Endothelial cell of umbilical vein (primary cell): ENCODE measurements at regions not wholly inside any gene's neighbourhood (a gene's known extent, or its start where the extent isn't known, plus 50 kb on each side); places are given as distances from the start of the nearest gene placed in this dataset.

ENCODE experiments used
- BruUV-seq: library from RNA; stranded (reverse); fragments of 400-500 nt; replicated peaks from 2 replicates; lab custom pipeline; 2021; lab: Mats Ljungman, UMichigan
- CTCF ChIA-PET: fragments of 300-600, 350-600 bp; sonication (Branson Sonifier 250); formaldehyde crosslinking; loops from one replicate; lab custom pipeline; 2021; ENCODE audit warnings: antibody characterized with exemption, inconsistent platforms; lab: Charles Lee
- POLR2A ChIA-PET: fragments of 300-600, 350-600 bp; sonication (Branson Sonifier 250); formaldehyde crosslinking; loops from one replicate; lab custom pipeline; 2021; ENCODE audit warnings: antibody characterized with exemption, inconsistent platforms; lab: Charles Lee
- DNase-seq: peaks from one replicate; pipeline ENCODE4 v3.0.0-alpha.2; 2011; ENCODE audit warnings: low read depth, low spot score
- FAIRE-seq: peaks from 2 replicates; lab custom pipeline; 2011; peaks lifted over from hg19 to GRCh38; lab: Jason Lieb, UNC
- H2AFZ ChIP-seq: 2 replicates; pipeline ENCODE4 v1.6.0; 2012; ENCODE audit warnings: low read depth, low read length, control low read depth, inconsistent platforms
- H3K27ac ChIP-seq: 2 replicates; pipeline ENCODE4 v1.5.1; 2011; ENCODE audit warnings: low read depth, mild to moderate bottlenecking, control low read depth, low read length, moderate library complexity; ENCODE audit not compliant: insufficient read depth
- H3K27me3 ChIP-seq, 2 experiments: 2 replicates each; pipeline versions ENCODE4 v1.6.0 to v1.6.1; 2011; ENCODE audit warnings: low read length in 2 of 2, mixed read lengths in 1 of 2; ENCODE audit not compliant: control insufficient read depth in 2 of 2, insufficient read depth in 2 of 2
- H3K36me3 ChIP-seq, 2 experiments: 2 replicates in 1 of 2; 3 replicates in 1 of 2; pipeline ENCODE4 v1.5.1; 2011; ENCODE audit warnings: low read length in 2 of 2, mild to moderate bottlenecking in 1 of 2, moderate library complexity in 1 of 2; ENCODE audit not compliant: control insufficient read depth in 2 of 2, insufficient read depth in 2 of 2; ENCODE audit errors: extremely low read depth in 1 of 2
- H3K4me1 ChIP-seq: 3 replicates; pipeline ENCODE4 v1.5.1; 2011; ENCODE audit warnings: mild to moderate bottlenecking, low read length; ENCODE audit not compliant: control insufficient read depth, insufficient read depth; ENCODE audit errors: extremely low read depth
- H3K4me2 ChIP-seq: 2 replicates; pipeline ENCODE4 v1.6.1; 2011; ENCODE audit warnings: low read length, control low read depth, mixed read lengths; ENCODE audit not compliant: insufficient read depth
- H3K4me3 ChIP-seq, 3 experiments: fragments of 200-600 bp in 1 of 3; sonication (generic), shearing (Covaris generic) in 1 of 3; replicated peaks in 1 of 3; 2 replicates each; pipeline ENCODE4 v1.5.1; 2011 to 2016; ENCODE audit warnings: control low read depth in 3 of 3, low read length in 3 of 3, mild to moderate bottlenecking in 2 of 3, inconsistent platforms in 1 of 3, low read depth in 1 of 3, moderate library complexity in 1 of 3; ENCODE audit not compliant: insufficient read depth in 1 of 3
- H3K79me2 ChIP-seq: 2 replicates; pipeline ENCODE4 v1.6.0; 2012; ENCODE audit warnings: low read length, inconsistent platforms; ENCODE audit not compliant: control insufficient read depth, insufficient read depth
- H3K9ac ChIP-seq: replicated peaks from 2 replicates; pipeline ENCODE3; 2011; ENCODE audit warnings: low read length, control low read depth; ENCODE audit not compliant: insufficient read depth; ENCODE audit errors: extremely low read depth
- H3K9me1 ChIP-seq: replicated peaks from 3 replicates; pipeline ENCODE4 v1.6.0; 2011; ENCODE audit warnings: mild to moderate bottlenecking, low read length; ENCODE audit not compliant: control insufficient read depth, insufficient read depth; ENCODE audit errors: extremely low read depth
- H3K9me3 ChIP-seq: replicated peaks from 2 replicates; pipeline ENCODE4 v1.5.1; 2012; ENCODE audit warnings: low read length, inconsistent platforms; ENCODE audit not compliant: control insufficient read depth, insufficient read depth
- H4K20me1 ChIP-seq: replicated peaks from 2 replicates; pipeline ENCODE3; 2011; ENCODE audit warnings: mild to moderate bottlenecking, low read length; ENCODE audit not compliant: control insufficient read depth, insufficient read depth; ENCODE audit errors: extremely low read depth
- CTCF ChIP-seq, 2 donors: IDR thresholded peaks; 1 replicate in 1 of 2; 2 replicates in 1 of 2; pipeline ENCODE4 v1.5.1; 2011; ENCODE audit warnings: low read length in 2 of 2, mild to moderate bottlenecking in 2 of 2, moderate library complexity in 2 of 2, control low read depth in 1 of 2, inconsistent platforms in 1 of 2, low read depth in 1 of 2; ENCODE audit not compliant: insufficient read depth in 1 of 2; ENCODE audit errors: extremely low read depth in 1 of 2
- EZH2 ChIP-seq: IDR thresholded peaks from 2 replicates; pipeline ENCODE4 v1.6.1; 2012; ENCODE audit warnings: borderline replicate concordance, low read depth, mild to moderate bottlenecking, moderate library complexity, low read length, inconsistent platforms; ENCODE audit not compliant: severe bottlenecking
- FOS ChIP-seq: IDR thresholded peaks from 2 replicates; pipeline ENCODE4 v1.6.1; 2011; ENCODE audit warnings: mild to moderate bottlenecking, low read length, moderate library complexity, borderline replicate concordance; ENCODE audit not compliant: insufficient read depth
- GATA2 ChIP-seq: IDR thresholded peaks from 2 replicates; pipeline ENCODE4 v1.7.0; 2011; ENCODE audit warnings: low read depth, mild to moderate bottlenecking, moderate library complexity, mixed read lengths, low read length; ENCODE audit not compliant: insufficient read length, insufficient read depth
- JUN ChIP-seq: IDR thresholded peaks from 2 replicates; pipeline ENCODE4 v1.6.1; 2011; ENCODE audit warnings: borderline replicate concordance, low read depth; ENCODE audit not compliant: insufficient read length, insufficient read depth
- MAX ChIP-seq: IDR thresholded peaks from 2 replicates; pipeline ENCODE4 v1.6.1; 2011; ENCODE audit not compliant: insufficient read depth, insufficient read length
- MYC ChIP-seq: IDR thresholded peaks from one replicate; pipeline ENCODE4 v1.6.1; 2011; ENCODE audit warnings: mild to moderate bottlenecking, low read depth, low read length
- POLR2A ChIP-seq: IDR thresholded peaks from 2 replicates; pipeline ENCODE4 v1.6.1; 2012; ENCODE audit warnings: low read depth, mild to moderate bottlenecking, control low read depth, low read length
- dilution Hi-C: fragments of 300-500 bp; cut with MboI; formaldehyde crosslinking; loops from one replicate; pipeline ENCODE4 v1.15.0; 2019; ENCODE audit warnings: low sequenced_read_pairs; ENCODE audit not compliant: extremely low pct_ligation_motif_present
- intact Hi-C: fragments of 100-400 bp; cut with micrococcal nuclease; formaldehyde crosslinking; loops from one replicate; pipeline ENCODE4 v1.10.0; 2022

- FAIRE-seq (no peak), DNase-seq (no peak)
- no peaks in the 10 kb centered on the region for H4K20me1 ChIP-seq
- intact Hi-C loops (no loop called here), dilution Hi-C loops (no loop called here)
- POLR2A ChIA-PET: no interaction called here
- H3K36me3 ChIP-seq: no peaks in the 10 kb centered on the region
- TF ChIP-seq MAX (no peak), JUN (no peak), GATA2 (no peak), MYC (no peak), EZH2 (no peak), FOS (no peak), CTCF (IDR thresholded peaks at IDR 0.05; ENCODE audit: extremely low read depth in 1 of 2, insufficient read depth in 1 of 2, low read depth in 1 of 2, low read length in 2 of 2) (no peak), POLR2A (no peak)
- no peaks in the 10 kb centered on the region for H3K79me2 ChIP-seq
- no peak overlapping the region for H3K27ac ChIP-seq
- H3K4me2 ChIP-seq: no peak overlapping the region
- H3K9me1 ChIP-seq: no peaks in the 10 kb centered on the region
- H3K9ac ChIP-seq: no peak overlapping the region
- H3K4me1 ChIP-seq: no peaks in the 10 kb centered on the region
- CTCF ChIA-PET: no interaction called here
- H3K9me3 ChIP-seq: no peaks in the 10 kb centered on the region
- no peaks in the 10 kb centered on the region for H3K27me3 ChIP-seq
- no TSS peak for BruUV-seq
- no peak overlapping the region for H2AFZ ChIP-seq
- H3K4me3 ChIP-seq: no peak overlapping the region
These were observed 305.9 kb upstream of the USP25 start for GRCh38 chr21:15423676-15424445.
